Mesendoderm (in vitro differentiated cells): ENCODE measurements at regions not wholly inside any gene's neighbourhood (a gene's known extent, or its start where the extent isn't known, plus 50 kb on each side); places are given as distances from the start of the nearest gene placed in this dataset.

Source experiments
- DNase-seq: peaks from one replicate; pipeline ENCODE4 v3.0.0; 2013
- H2AK5ac ChIP-seq: 2 replicates; pipeline ENCODE4 v1.6.1; 2013; ENCODE audit warnings: low read length, inconsistent platforms
- H2BK120ac ChIP-seq: 2 replicates; pipeline ENCODE4 v1.6.1; 2013; ENCODE audit warnings: low read depth, mild to moderate bottlenecking, low read length, moderate library complexity, mixed read lengths
- H2BK15ac ChIP-seq: replicated peaks from 2 replicates; pipeline ENCODE4 v1.6.1; 2013; ENCODE audit warnings: low read depth, mild to moderate bottlenecking, moderate library complexity
- H2BK5ac ChIP-seq: 2 replicates; pipeline ENCODE4 v1.6.1; 2013; ENCODE audit warnings: low read length, inconsistent platforms
- H3K18ac ChIP-seq: 2 replicates; pipeline ENCODE4 v1.6.1; 2013; ENCODE audit warnings: mild to moderate bottlenecking, low read length, mixed read lengths
- H3K23ac ChIP-seq: one replicate; pipeline ENCODE4 v1.6.1; 2013; ENCODE audit warnings: low read length
- H3K27ac ChIP-seq: 2 replicates; pipeline ENCODE4 v1.5.1; 2013; ENCODE audit warnings: low read depth, mild to moderate bottlenecking, inconsistent platforms, low read length, moderate library complexity
- H3K27me3 ChIP-seq: 2 replicates; pipeline ENCODE4 v1.6.1; 2013; ENCODE audit warnings: low read length, control low read depth, mild to moderate bottlenecking, inconsistent platforms; ENCODE audit not compliant: insufficient read depth, poor library complexity
- H3K36me3 ChIP-seq: 2 replicates; pipeline ENCODE4 v1.6.1; 2013; ENCODE audit warnings: low read length, inconsistent platforms; ENCODE audit not compliant: control insufficient read depth, insufficient read depth
- H3K4ac ChIP-seq: one replicate; pipeline ENCODE4 v1.6.1; 2013; ENCODE audit warnings: low read depth, mild to moderate bottlenecking, low read length, moderate library complexity
- H3K4me1 ChIP-seq: 2 replicates; pipeline ENCODE4 v1.6.1; 2013; ENCODE audit warnings: low read depth, low read length, inconsistent platforms; ENCODE audit not compliant: control insufficient read depth
- H3K4me2 ChIP-seq: 2 replicates; pipeline ENCODE4 v1.6.1; 2013; ENCODE audit warnings: low read length
- H3K4me3 ChIP-seq: 2 replicates; pipeline ENCODE4 v1.5.1; 2013; ENCODE audit warnings: mild to moderate bottlenecking, low read length
- H3K56ac ChIP-seq: one replicate; pipeline ENCODE4 v1.6.1; 2013; ENCODE audit warnings: low read length
- H3K79me1 ChIP-seq: 2 replicates; pipeline ENCODE4 v1.6.1; 2013; ENCODE audit warnings: low read length, inconsistent platforms
- H3K79me2 ChIP-seq: 2 replicates; pipeline ENCODE4 v1.6.1; 2013; ENCODE audit warnings: mild to moderate bottlenecking, low read length; ENCODE audit not compliant: control insufficient read depth, insufficient read depth
- H3K9ac ChIP-seq: 2 replicates; pipeline ENCODE4 v1.6.1; 2013; ENCODE audit warnings: low read length, inconsistent platforms
- H4K5ac ChIP-seq: one replicate; pipeline ENCODE4 v1.6.1; 2013; ENCODE audit warnings: low read length
- H4K8ac ChIP-seq: one replicate; pipeline ENCODE4 v1.6.1; 2013; ENCODE audit warnings: low read depth, mild to moderate bottlenecking, control low read depth, low read length, moderate library complexity
- WGBS: extraction: QIAGEN DNeasy Blood & Tissue Kit; methylation state at CpG from one replicate; pipeline ENCODE4 v1.1.7; 2013; ENCODE audit warnings: low lambda C conversion rate, missing lambda C conversion rate; ENCODE audit not compliant: insufficient coverage; ENCODE audit errors: extremely low coverage; 5-methylcytosine and 5-hydroxymethylcytosine counted together

DNA sequence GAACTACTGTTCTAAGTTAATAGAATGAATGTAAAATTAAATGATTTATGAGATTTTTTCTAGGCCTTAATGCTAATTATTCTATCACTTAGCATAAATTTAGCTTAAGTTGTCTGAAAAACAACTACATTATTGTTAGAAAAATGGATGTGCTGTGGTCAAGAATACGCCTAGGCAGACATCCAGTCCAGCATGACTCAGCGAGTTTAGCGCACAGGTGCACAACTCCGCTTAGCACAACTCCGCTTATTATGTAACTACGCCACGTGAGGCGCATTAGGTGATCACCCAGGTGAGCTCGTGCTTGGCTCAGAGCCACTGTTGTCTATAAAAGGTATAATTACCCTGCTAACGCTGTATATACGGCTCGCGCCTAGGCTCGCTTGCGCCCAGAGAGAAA is 1043.6 kb upstream of the ADGRL4 start:
- Histone ChIP-seq H3K18ac (no peak overlapping the region), H3K4ac (no peak overlapping the region), H3K79me2 (no peaks in the 10 kb centered on the region), H3K4me3 (no peak overlapping the region), H3K4me2 (no peak overlapping the region), H3K56ac (no peak overlapping the region), H3K79me1 (no peaks in the 10 kb centered on the region), H2BK5ac (no peak overlapping the region), H3K23ac (no peak overlapping the region), H4K8ac (no peak overlapping the region), H3K27me3 (no peaks in the 10 kb centered on the region), H2AK5ac (no peak overlapping the region), H3K4me1 (no peaks in the 10 kb centered on the region), H3K36me3 (no peaks in the 10 kb centered on the region), H3K27ac (no peak overlapping the region), H4K5ac (no peak overlapping the region), H2BK15ac (no peak overlapping the region), H2BK120ac (no peak overlapping the region), H3K9ac (no peak overlapping the region)
- no CpG with 5 or more reads among the region's 15 CpGs for WGBS
- no peak for DNase-seq

DNA sequence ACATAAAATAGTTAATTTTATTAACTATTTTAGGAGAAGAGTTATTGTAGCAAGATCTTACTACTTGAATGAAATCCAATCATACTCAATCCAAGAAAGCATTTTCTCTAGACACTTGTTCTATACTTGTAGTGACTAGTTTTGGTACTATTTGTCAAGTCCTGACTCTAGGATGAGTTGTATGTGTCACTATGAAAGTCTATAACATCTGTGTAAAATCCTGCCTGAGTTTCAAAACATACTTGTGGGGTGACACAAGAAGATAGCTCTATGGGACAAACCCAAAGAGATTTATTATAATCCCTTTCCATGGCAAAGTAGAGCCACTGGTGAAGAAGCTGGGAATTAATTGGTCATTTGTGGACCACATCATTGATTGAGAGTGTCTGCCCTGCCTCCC is 1042.2 kb upstream of the ADGRL4 start:
- Histone ChIP-seq H3K4me1 (no peaks in the 10 kb centered on the region), H3K56ac (no peak overlapping the region), H3K79me2 (no peaks in the 10 kb centered on the region)

GRCh38 chr1:80047791-80048190 is 1041.3 kb upstream of the ADGRL4 start:
- Histone ChIP-seq H4K8ac (no peak overlapping the region), H3K79me2 (no peaks in the 10 kb centered on the region)
- no CpG with 5 or more reads among the region's 2 CpGs for WGBS

More for the DNA sequence above, 1042.2 kb upstream of the ADGRL4 start:
- Histone ChIP-seq H3K27me3 (no peaks in the 10 kb centered on the region), H3K18ac (no peak overlapping the region), H2BK5ac (no peak overlapping the region), H3K36me3 (no peaks in the 10 kb centered on the region), H2BK15ac (no peak overlapping the region), H4K8ac (no peak overlapping the region), H3K9ac (no peak overlapping the region), H2AK5ac (no peak overlapping the region), H3K4ac (no peak overlapping the region), H3K23ac (no peak overlapping the region), H3K79me1 (no peaks in the 10 kb centered on the region), H3K4me3 (no peak overlapping the region), H4K5ac (no peak overlapping the region), H2BK120ac (no peak overlapping the region), H3K4me2 (no peak overlapping the region), H3K27ac (no peak overlapping the region)
- DNase-seq, result no peak

GRCh38 chr1:80044662-80045061 is 1038.1 kb upstream of the ADGRL4 start:
- no peaks in the 10 kb centered on the region for H3K79me2 ChIP-seq
- DNase-seq, result no peak
- H3K23ac ChIP-seq, result no peak overlapping the region
- H4K8ac ChIP-seq, result no peak overlapping the region
- no peaks in the 10 kb centered on the region for H3K27me3 ChIP-seq
- H2BK120ac ChIP-seq, result no peak overlapping the region
- no peak overlapping the region for H2BK15ac ChIP-seq
- H3K4me1 ChIP-seq, result no peaks in the 10 kb centered on the region
- H4K5ac ChIP-seq, result no peak overlapping the region
- H3K18ac ChIP-seq, result no peak overlapping the region
- no peak overlapping the region for H3K4ac ChIP-seq
- H3K36me3 ChIP-seq, result no peaks in the 10 kb centered on the region
- no peak overlapping the region for H3K56ac ChIP-seq
- no peaks in the 10 kb centered on the region for H3K79me1 ChIP-seq
- H3K4me2 ChIP-seq, result no peak overlapping the region
- no peak overlapping the region for H3K9ac ChIP-seq
- no peak overlapping the region for H3K4me3 ChIP-seq
- no peak overlapping the region for H2AK5ac ChIP-seq
- no peak overlapping the region for H3K27ac ChIP-seq
- H2BK5ac ChIP-seq, result no peak overlapping the region

More at GRCh38 chr1:80047791-80048190, 1041.3 kb upstream of the ADGRL4 start:
- no peak overlapping the region for H3K56ac ChIP-seq
- DNase-seq, result no peak
- H3K27me3 ChIP-seq, result no peaks in the 10 kb centered on the region
- H3K4me3 ChIP-seq, result no peak overlapping the region
- H2BK5ac ChIP-seq, result no peak overlapping the region
- H2AK5ac ChIP-seq, result no peak overlapping the region
- no peak overlapping the region for H3K23ac ChIP-seq
- no peaks in the 10 kb centered on the region for H3K79me1 ChIP-seq
- H3K4ac ChIP-seq, result no peak overlapping the region
- no peak overlapping the region for H3K4me2 ChIP-seq
- H3K9ac ChIP-seq, result no peak overlapping the region
- H2BK15ac ChIP-seq, result no peak overlapping the region
- H3K18ac ChIP-seq, result no peak overlapping the region
- H3K27ac ChIP-seq, result no peak overlapping the region
- no peak overlapping the region for H2BK120ac ChIP-seq
- H4K5ac ChIP-seq, result no peak overlapping the region
- no peaks in the 10 kb centered on the region for H3K4me1 ChIP-seq
- H3K36me3 ChIP-seq, result no peaks in the 10 kb centered on the region

GRCh38 chr1:80036690-80037432 is 1030.3 kb upstream of the ADGRL4 start:
- H3K9ac ChIP-seq, result no peak overlapping the region
- no peak overlapping the region for H3K4me3 ChIP-seq
- H4K8ac ChIP-seq, result no peak overlapping the region
- no peak overlapping the region for H2BK120ac ChIP-seq
- no peak overlapping the region for H4K5ac ChIP-seq
- H2BK5ac ChIP-seq, result no peak overlapping the region
- no CpG with 5 or more reads among the region's 3 CpGs for WGBS
- H2BK15ac ChIP-seq, result no peak overlapping the region
- H3K23ac ChIP-seq, result no peak overlapping the region
- no peak for DNase-seq
- no peaks in the 10 kb centered on the region for H3K27me3 ChIP-seq
- H3K79me1 ChIP-seq, result no peaks in the 10 kb centered on the region
- H3K4me2 ChIP-seq, result no peak overlapping the region
- H3K18ac ChIP-seq, result no peak overlapping the region
- H2AK5ac ChIP-seq, result no peak overlapping the region
- no peak overlapping the region for H3K4ac ChIP-seq
- no peak overlapping the region for H3K27ac ChIP-seq
- no peak overlapping the region for H3K56ac ChIP-seq
- H3K79me2 ChIP-seq, result no peaks in the 10 kb centered on the region
- no peaks in the 10 kb centered on the region for H3K36me3 ChIP-seq
- H3K4me1 ChIP-seq, result no peaks in the 10 kb centered on the region

GRCh38 chr1:80023358-80023757 is 1016.8 kb upstream of the ADGRL4 start:
- H3K4me3 ChIP-seq, result no peak overlapping the region
- no peak for DNase-seq
- H3K27me3 ChIP-seq, result no peaks in the 10 kb centered on the region
- H3K4me2 ChIP-seq, result no peak overlapping the region
- no peaks in the 10 kb centered on the region for H3K4me1 ChIP-seq
- H3K27ac ChIP-seq, result no peak overlapping the region
- no peak overlapping the region for H2AK5ac ChIP-seq
- H3K4ac ChIP-seq, result no peak overlapping the region
- no peak overlapping the region for H3K56ac ChIP-seq
- WGBS, result no CpG with 5 or more reads among the region's 1 CpG
- H3K79me2 ChIP-seq, result no peaks in the 10 kb centered on the region
- no peak overlapping the region for H2BK5ac ChIP-seq
- H2BK120ac ChIP-seq, result no peak overlapping the region
- H2BK15ac ChIP-seq, result no peak overlapping the region
- no peak overlapping the region for H3K9ac ChIP-seq
- no peak overlapping the region for H3K18ac ChIP-seq
- no peaks in the 10 kb centered on the region for H3K79me1 ChIP-seq
- no peaks in the 10 kb centered on the region for H3K36me3 ChIP-seq
- H3K23ac ChIP-seq, result no peak overlapping the region
- no peak overlapping the region for H4K5ac ChIP-seq
- H4K8ac ChIP-seq, result no peak overlapping the region
